HCT116 (cell line): ENCODE measurements at regions not wholly inside any gene's neighbourhood (a gene's known extent, or its start where the extent isn't known, plus 50 kb on each side); places are given as distances from the start of the nearest gene placed in this dataset.

Experiments
- YY1 ChIP-seq: IDR thresholded peaks from 2 replicates; pipeline ENCODE4 v1.6.1; 2011; ENCODE audit warnings: low read length, low read depth, moderate library complexity, mild to moderate bottlenecking; ENCODE audit not compliant: insufficient replicate concordance; ENCODE audit errors: extremely low read depth
- TF ChIP-seq, protein P1 (sequence below), 3 experiments: fragments of 200-600 bp in 1 of 3; sonication (generic) in 1 of 3; IDR thresholded peaks in 2 of 3; conservative IDR thresholded peaks in 1 of 3; 2 replicates each; pipeline ENCODE4 v1.5.1; 2012 to 2017; ENCODE audit warnings: low read depth in 2 of 3, low read length in 2 of 3, antibody characterized with exemption in 1 of 3, borderline replicate concordance in 1 of 3, control low read depth in 1 of 3, mild to moderate bottlenecking in 1 of 3, mixed read lengths in 1 of 3, mixed run types in 1 of 3, moderate library complexity in 1 of 3; ENCODE audit not compliant: insufficient read depth in 1 of 3

DNA sequence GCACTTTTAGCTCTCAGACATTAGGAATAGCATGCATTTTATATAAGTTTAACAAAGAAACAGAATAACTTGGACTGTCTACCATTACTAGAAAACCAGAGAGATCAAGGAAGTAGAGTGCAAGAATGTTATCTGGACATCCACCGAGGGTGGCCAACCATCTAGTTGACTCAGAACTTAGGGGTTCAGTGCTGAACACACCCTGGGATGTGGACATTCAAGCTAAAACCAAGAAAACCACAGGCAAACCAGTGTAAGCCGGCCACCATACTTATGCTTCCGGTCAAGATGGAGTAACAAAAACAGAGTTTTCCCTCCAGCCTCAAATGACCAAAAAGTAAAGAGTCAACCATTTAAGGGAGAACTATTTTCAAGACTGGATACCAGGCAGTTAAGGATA lies 181.4 kb upstream of the MXRA5 start:
- no peak for TF ChIP-seq YY1
- TF ChIP-seq, protein P1, sequence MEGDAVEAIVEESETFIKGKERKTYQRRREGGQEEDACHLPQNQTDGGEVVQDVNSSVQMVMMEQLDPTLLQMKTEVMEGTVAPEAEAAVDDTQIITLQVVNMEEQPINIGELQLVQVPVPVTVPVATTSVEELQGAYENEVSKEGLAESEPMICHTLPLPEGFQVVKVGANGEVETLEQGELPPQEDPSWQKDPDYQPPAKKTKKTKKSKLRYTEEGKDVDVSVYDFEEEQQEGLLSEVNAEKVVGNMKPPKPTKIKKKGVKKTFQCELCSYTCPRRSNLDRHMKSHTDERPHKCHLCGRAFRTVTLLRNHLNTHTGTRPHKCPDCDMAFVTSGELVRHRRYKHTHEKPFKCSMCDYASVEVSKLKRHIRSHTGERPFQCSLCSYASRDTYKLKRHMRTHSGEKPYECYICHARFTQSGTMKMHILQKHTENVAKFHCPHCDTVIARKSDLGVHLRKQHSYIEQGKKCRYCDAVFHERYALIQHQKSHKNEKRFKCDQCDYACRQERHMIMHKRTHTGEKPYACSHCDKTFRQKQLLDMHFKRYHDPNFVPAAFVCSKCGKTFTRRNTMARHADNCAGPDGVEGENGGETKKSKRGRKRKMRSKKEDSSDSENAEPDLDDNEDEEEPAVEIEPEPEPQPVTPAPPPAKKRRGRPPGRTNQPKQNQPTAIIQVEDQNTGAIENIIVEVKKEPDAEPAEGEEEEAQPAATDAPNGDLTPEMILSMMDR (IDR thresholded peaks at IDR 0.05 in 2 of 3, conservative IDR thresholded peaks at IDR 0.05 in 1 of 3; ENCODE audit: borderline replicate concordance in 1 of 3, insufficient read depth in 1 of 3, low read depth in 2 of 3, low read length in 2 of 3): no peak
